ENCODE measurements at regions not wholly inside any gene's neighbourhood (a gene's known extent, or its start where the extent isn't known, plus 50 kb on each side); places are given as distances from the start of the nearest gene placed in this dataset.

GRCh38 chr11:87394924-87395323, 357.2 kb downstream of the TMEM135 start:
- no peak for TF ChIP-seq CTCF (IDR thresholded peaks at IDR 0.05)
- TF ChIP-seq POLR2A (IDR thresholded peaks at IDR 0.05), result no peak

Measured in Peyer's patch (tissue), 4 donors.